Fibroblast of lung (primary cell): ENCODE measurements at regions not wholly inside any gene's neighbourhood (a gene's known extent, or its start where the extent isn't known, plus 50 kb on each side); places are given as distances from the start of the nearest gene placed in this dataset.

Source experiments
- DNase-seq, 2 donors: peaks; one replicate each; pipeline versions ENCODE4 v3.0.0 to v3.0.0-alpha.2; 2010; ENCODE audit warnings: low read depth in 2 of 2
- H2AFZ ChIP-seq: 2 replicates; pipeline ENCODE4 v1.5.1; 2012; ENCODE audit warnings: low read length, control low read depth, inconsistent platforms
- H3K27ac ChIP-seq: 2 replicates; pipeline ENCODE4 v1.5.1; 2011; ENCODE audit warnings: low read length, control low read depth; ENCODE audit not compliant: insufficient read depth
- H3K27me3 ChIP-seq: 2 replicates; pipeline ENCODE4 v1.5.1; 2011; ENCODE audit warnings: mild to moderate bottlenecking, low read length; ENCODE audit not compliant: control insufficient read depth, insufficient read depth
- H3K36me3 ChIP-seq: 2 replicates; pipeline ENCODE4 v1.5.1; 2011; ENCODE audit warnings: low read length; ENCODE audit not compliant: control insufficient read depth, insufficient read depth
- H3K4me1 ChIP-seq: 2 replicates; pipeline ENCODE4 v1.5.1; 2011; ENCODE audit warnings: low read length; ENCODE audit not compliant: control insufficient read depth, insufficient read depth; ENCODE audit errors: extremely low read depth
- H3K4me2 ChIP-seq: 2 replicates; pipeline ENCODE4 v1.5.1; 2011; ENCODE audit warnings: low read length, control low read depth; ENCODE audit not compliant: insufficient read depth; ENCODE audit errors: extremely low read depth
- H3K4me3 ChIP-seq, 4 experiments: fragments of 200-600 bp in 1 of 4; sonication (generic) in 1 of 4; replicated peaks in 1 of 4; 2 replicates each; pipeline ENCODE4 v1.5.1; 2011 to 2016; ENCODE audit warnings: low read length in 4 of 4, low read depth in 3 of 4, mild to moderate bottlenecking in 3 of 4, control low read depth in 2 of 4, inconsistent platforms in 1 of 4, mixed read lengths in 1 of 4; ENCODE audit not compliant: insufficient read depth in 1 of 4; ENCODE audit errors: control extremely low read depth in 1 of 4
- H3K79me2 ChIP-seq: 2 replicates; pipeline ENCODE4 v1.5.1; 2012; ENCODE audit warnings: mild to moderate bottlenecking, low read length, inconsistent platforms; ENCODE audit not compliant: control insufficient read depth, insufficient read depth
- H3K9ac ChIP-seq: 2 replicates; pipeline ENCODE4 v1.5.1; 2011; ENCODE audit warnings: mild to moderate bottlenecking, low read length, control low read depth; ENCODE audit not compliant: insufficient read depth
- H3K9me3 ChIP-seq: 2 replicates; pipeline ENCODE4 v1.5.1; 2012; ENCODE audit warnings: low read depth, low read length; ENCODE audit not compliant: control insufficient read depth, insufficient read depth
- H4K20me1 ChIP-seq: 2 replicates; pipeline ENCODE4 v1.5.1; 2011; ENCODE audit warnings: low read length; ENCODE audit not compliant: control insufficient read depth, insufficient read depth; ENCODE audit errors: extremely low read depth
- EZH2 ChIP-seq: IDR thresholded peaks from 2 replicates; pipeline ENCODE4 v1.5.1; 2012; ENCODE audit warnings: low read length, control low read depth, mild to moderate bottlenecking; ENCODE audit errors: missing control alignments
- TF ChIP-seq, protein P1 (sequence below), 2 donors: IDR thresholded peaks in 1 of 2; conservative IDR thresholded peaks in 1 of 2; 1 replicate in 1 of 2; 2 replicates in 1 of 2; pipeline ENCODE4 v1.5.1; 2011 to 2012; ENCODE audit warnings: low read length in 2 of 2, control low read depth in 1 of 2, inconsistent platforms in 1 of 2, low read depth in 1 of 2, mild to moderate bottlenecking in 1 of 2

DNA sequence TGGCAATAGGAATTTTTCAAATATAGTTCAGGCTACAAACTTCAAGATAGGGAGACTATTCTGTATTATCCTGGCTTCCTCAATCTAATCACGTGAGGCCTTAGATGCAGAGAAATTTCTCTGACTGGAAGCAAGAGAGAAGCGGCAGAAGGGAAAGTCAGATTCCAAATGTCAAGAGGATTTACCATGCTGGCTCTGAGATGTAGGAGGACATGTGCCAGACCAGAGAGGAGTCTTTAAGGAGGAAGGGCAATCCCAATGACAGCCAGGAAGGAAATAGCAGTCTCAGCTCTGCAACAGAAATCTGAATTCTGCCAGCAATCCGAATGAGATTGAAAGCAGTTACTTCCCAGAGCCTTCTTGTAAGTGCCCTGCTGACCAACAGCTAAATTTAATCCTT is 57.4 kb downstream of the NUTM2E start:
- no peaks in the 10 kb centered on the region for H3K36me3 ChIP-seq
- peak in 1 of 2 donors; percentile 2 for DNase-seq
- no peaks in the 10 kb centered on the region for H3K4me1 ChIP-seq
- H3K27me3 ChIP-seq, result no peaks in the 10 kb centered on the region
- H3K79me2 ChIP-seq, result no peaks in the 10 kb centered on the region
- H4K20me1 ChIP-seq, result no peaks in the 10 kb centered on the region
- H3K9me3 ChIP-seq, result no peaks in the 10 kb centered on the region
- H3K4me3 ChIP-seq, result no peak overlapping the region
- TF ChIP-seq EZH2, result no peak
- TF ChIP-seq, protein P1, sequence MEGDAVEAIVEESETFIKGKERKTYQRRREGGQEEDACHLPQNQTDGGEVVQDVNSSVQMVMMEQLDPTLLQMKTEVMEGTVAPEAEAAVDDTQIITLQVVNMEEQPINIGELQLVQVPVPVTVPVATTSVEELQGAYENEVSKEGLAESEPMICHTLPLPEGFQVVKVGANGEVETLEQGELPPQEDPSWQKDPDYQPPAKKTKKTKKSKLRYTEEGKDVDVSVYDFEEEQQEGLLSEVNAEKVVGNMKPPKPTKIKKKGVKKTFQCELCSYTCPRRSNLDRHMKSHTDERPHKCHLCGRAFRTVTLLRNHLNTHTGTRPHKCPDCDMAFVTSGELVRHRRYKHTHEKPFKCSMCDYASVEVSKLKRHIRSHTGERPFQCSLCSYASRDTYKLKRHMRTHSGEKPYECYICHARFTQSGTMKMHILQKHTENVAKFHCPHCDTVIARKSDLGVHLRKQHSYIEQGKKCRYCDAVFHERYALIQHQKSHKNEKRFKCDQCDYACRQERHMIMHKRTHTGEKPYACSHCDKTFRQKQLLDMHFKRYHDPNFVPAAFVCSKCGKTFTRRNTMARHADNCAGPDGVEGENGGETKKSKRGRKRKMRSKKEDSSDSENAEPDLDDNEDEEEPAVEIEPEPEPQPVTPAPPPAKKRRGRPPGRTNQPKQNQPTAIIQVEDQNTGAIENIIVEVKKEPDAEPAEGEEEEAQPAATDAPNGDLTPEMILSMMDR (conservative IDR thresholded peaks at IDR 0.05 in 1 of 2, IDR thresholded peaks at IDR 0.05 in 1 of 2; ENCODE audit: low read depth in 1 of 2, low read length in 2 of 2), result no peak
- H2AFZ ChIP-seq, result no peak overlapping the region
- no peak overlapping the region for H3K9ac ChIP-seq
- no peak overlapping the region for H3K27ac ChIP-seq
- no peak overlapping the region for H3K4me2 ChIP-seq

GRCh38 chr10:79886345-79886744 is 59.8 kb downstream of the NUTM2E start:
- Histone ChIP-seq H3K4me1 (no peaks in the 10 kb centered on the region), H3K36me3 (no peaks in the 10 kb centered on the region), H3K27me3 (no peaks in the 10 kb centered on the region), H3K27ac (no peak overlapping the region), H4K20me1 (no peaks in the 10 kb centered on the region), H2AFZ (no peak overlapping the region), H3K4me2 (no peak overlapping the region), H3K79me2 (no peaks in the 10 kb centered on the region), H3K9ac (no peak overlapping the region), H3K9me3 (no peaks in the 10 kb centered on the region), H3K4me3 (no peak overlapping the region)
- DNase-seq, result no peak
- TF ChIP-seq EZH2, result no peak
- TF ChIP-seq, protein P1 (conservative IDR thresholded peaks at IDR 0.05 in 1 of 2, IDR thresholded peaks at IDR 0.05 in 1 of 2; ENCODE audit: low read depth in 1 of 2, low read length in 2 of 2), result no peak
